Peyer's patch (tissue), 4 donors: ENCODE measurements at regions not wholly inside any gene's neighbourhood (a gene's known extent, or its start where the extent isn't known, plus 50 kb on each side); places are given as distances from the start of the nearest gene placed in this dataset.
"Not testable (repeated sequence)": the region's sequence is repeated elsewhere in the genome, so short reads cannot be mapped to it uniquely, and the experiment has no call there.

ENCODE experiments used
- DNase-seq, 3 donors: peaks; one replicate each; pipeline ENCODE4 v3.0.0-alpha.2; 2017 to 2019
- H3K27ac ChIP-seq, 4 donors: fragments of 200-600 bp; sonication (generic); one replicate each; pipeline ENCODE4 v1.5.1; 2016 to 2019
- H3K27me3 ChIP-seq, 2 donors: fragments of 200-600 bp; sonication (generic); one replicate each; pipeline ENCODE4 v1.5.1; 2019
- H3K36me3 ChIP-seq, 3 donors: fragments of 200-600 bp; sonication (generic); one replicate each; pipeline ENCODE4 v1.5.1; 2016 to 2019
- H3K4me1 ChIP-seq, 4 donors: fragments of 200-600 bp; sonication (generic); one replicate each; pipeline ENCODE4 v1.5.1; 2016 to 2019
- H3K4me3 ChIP-seq, 4 donors: fragments of 200-600 bp; sonication (generic); 1 replicate in 3 of 4; 2 replicates in 1 of 4; pipeline ENCODE4 v1.5.1; 2016 to 2019; ENCODE audit warnings: mild to moderate bottlenecking in 1 of 4
- H3K9me3 ChIP-seq, 4 donors: fragments of 200-600 bp; sonication (generic); one replicate each; pipeline ENCODE4 v1.5.1; 2016 to 2019; ENCODE audit warnings: mild to moderate bottlenecking in 1 of 4
- CTCF ChIP-seq, 6 experiments: fragments of 450-650 bp in 4 of 6; fragments of 200-600 bp in 2 of 6; sonication (generic) in 1 of 6; IDR thresholded peaks; one replicate each; pipeline ENCODE4 v1.5.1; 2017 to 2019; ENCODE audit warnings: antibody characterized with exemption in 6 of 6, mild to moderate bottlenecking in 3 of 6, moderate library complexity in 1 of 6
- POLR2A ChIP-seq, 2 donors: fragments of 450-650 bp; IDR thresholded peaks; one replicate each; pipeline ENCODE4 v1.5.1; 2017; ENCODE audit warnings: antibody characterized with exemption in 2 of 2, mild to moderate bottlenecking in 2 of 2, moderate library complexity in 2 of 2

GRCh38 chr16:13702614-13703013, 217.3 kb upstream of the ERCC4 start:
- no peaks in the 10 kb centered on the region for H3K4me1 ChIP-seq
- peaks cover 0 to 7% (median 0%) of the 10 kb centered on the region in 4 donors for H3K9me3 ChIP-seq
- no peak overlapping the region for H3K4me3 ChIP-seq
- H3K27me3 ChIP-seq: no peaks in the 10 kb centered on the region
- DNase-seq: no peak
- no peak overlapping the region for H3K27ac ChIP-seq
- H3K36me3 ChIP-seq: no peaks in the 10 kb centered on the region
- TF ChIP-seq CTCF (IDR thresholded peaks at IDR 0.05) (no peak), POLR2A (IDR thresholded peaks at IDR 0.05) (no peak)

DNA sequence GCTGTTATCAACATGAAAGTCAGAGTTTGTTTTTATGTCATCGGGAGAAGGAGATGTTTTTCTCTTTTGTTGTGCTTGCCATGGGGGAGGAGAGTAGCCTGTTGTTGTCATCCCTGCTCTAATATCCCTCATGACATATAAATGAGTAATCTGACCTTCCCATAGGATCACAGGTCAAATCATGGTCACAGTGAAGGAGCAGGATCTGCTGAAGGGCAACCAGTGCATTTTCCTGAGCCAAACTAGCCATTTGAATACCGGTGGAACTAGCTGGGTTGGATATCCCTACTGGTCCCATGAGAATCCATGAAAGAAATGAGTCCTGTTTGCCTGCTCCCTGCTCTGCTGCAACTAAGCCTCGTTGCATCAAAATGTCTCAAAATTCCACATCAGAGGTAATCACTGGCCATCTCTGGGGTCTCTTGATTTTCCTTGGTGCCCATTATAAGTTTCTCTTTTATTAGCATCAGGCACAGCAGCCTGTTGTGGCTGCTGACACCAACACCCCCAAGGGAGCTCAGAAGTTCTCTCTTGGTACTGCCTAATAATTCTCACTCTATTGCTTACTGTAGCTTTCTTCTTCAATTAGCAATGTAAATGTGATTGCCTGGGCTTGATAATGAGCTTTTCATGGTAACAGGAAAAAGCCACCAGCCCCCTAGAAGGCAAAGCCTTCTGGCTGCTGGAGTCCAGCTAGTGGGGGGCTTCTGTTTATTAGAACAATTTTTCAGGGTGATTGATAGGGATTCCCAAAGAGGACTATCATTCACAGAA, 211.4 kb upstream of the ERCC4 start:
- no peaks in the 10 kb centered on the region for H3K27me3 ChIP-seq
- H3K4me3 ChIP-seq: no peak overlapping the region
- H3K9me3 ChIP-seq: peaks cover 0 to 7% (median 0%) of the 10 kb centered on the region in 4 donors
- H3K4me1 ChIP-seq: no peaks in the 10 kb centered on the region
- no peaks in the 10 kb centered on the region for H3K36me3 ChIP-seq
- DNase-seq: no peak
- TF ChIP-seq POLR2A (IDR thresholded peaks at IDR 0.05): no peak
- no peak for TF ChIP-seq CTCF (IDR thresholded peaks at IDR 0.05)
- no peak overlapping the region for H3K27ac ChIP-seq

DNA sequence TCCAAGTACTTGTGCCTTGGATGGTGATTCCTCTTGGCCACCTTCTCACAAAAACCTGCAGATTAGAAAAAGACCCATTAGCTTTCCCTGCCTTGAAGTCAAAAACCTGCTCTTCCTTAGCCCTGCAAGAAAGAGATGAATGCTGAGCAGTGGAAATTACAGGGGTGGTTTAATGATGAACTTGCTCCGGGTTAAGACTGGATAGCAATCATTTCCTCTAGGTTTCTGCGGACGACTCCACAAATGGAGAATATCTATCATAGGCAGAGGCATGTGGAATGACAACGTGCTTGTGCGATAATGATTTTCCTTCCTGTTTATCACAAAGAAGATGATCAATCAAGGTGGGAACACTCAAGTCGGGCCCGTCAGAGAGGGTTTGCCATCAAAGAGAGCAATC, 201.2 kb upstream of the ERCC4 start:
- Histone ChIP-seq H3K4me1 (no peaks in the 10 kb centered on the region), H3K27me3 (no peaks in the 10 kb centered on the region), H3K36me3 (no peaks in the 10 kb centered on the region), H3K4me3 (no peak overlapping the region), H3K9me3 (no peaks in the 10 kb centered on the region), H3K27ac (no peak overlapping the region)
- no peak for TF ChIP-seq CTCF (IDR thresholded peaks at IDR 0.05)
- TF ChIP-seq POLR2A (IDR thresholded peaks at IDR 0.05): no peak
- DNase-seq: no peak

DNA sequence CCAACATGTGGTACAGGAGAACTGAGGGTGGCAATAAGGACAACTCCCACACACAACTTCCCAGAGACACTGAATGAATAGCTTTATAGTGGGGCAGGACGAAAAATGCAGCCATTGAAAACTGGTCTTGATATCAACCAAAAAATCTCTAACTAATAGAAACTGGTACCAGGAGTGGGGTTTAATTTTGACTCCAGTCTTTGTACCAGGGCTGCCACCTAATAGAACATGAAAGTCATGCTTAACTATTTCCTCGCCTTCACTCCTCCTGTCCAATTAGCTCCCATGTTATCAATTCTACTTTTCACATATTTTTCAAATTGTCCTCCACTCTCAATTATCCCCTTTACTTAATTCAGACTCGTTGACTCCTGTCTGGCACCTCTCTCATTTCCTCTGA, 192.0 kb upstream of the ERCC4 start:
- Histone ChIP-seq H3K4me3 (no peak overlapping the region), H3K27me3 (no peaks in the 10 kb centered on the region), H3K36me3 (no peaks in the 10 kb centered on the region), H3K9me3 (no peaks in the 10 kb centered on the region), H3K4me1 (no peaks in the 10 kb centered on the region), H3K27ac (no peak overlapping the region)
- no peak for DNase-seq
- TF ChIP-seq CTCF (IDR thresholded peaks at IDR 0.05): no peak
- no peak for TF ChIP-seq POLR2A (IDR thresholded peaks at IDR 0.05)

GRCh38 chr16:13733561-13733960, 186.4 kb upstream of the ERCC4 start:
- Histone ChIP-seq H3K27me3 (no peaks in the 10 kb centered on the region), H3K9me3 (no peaks in the 10 kb centered on the region), H3K4me1 (no peaks in the 10 kb centered on the region), H3K4me3 (no peak overlapping the region), H3K27ac (no peak overlapping the region), H3K36me3 (no peaks in the 10 kb centered on the region)
- TF ChIP-seq POLR2A (IDR thresholded peaks at IDR 0.05): no peak
- DNase-seq: no peak

GRCh38 chr16:13739621-13740373, 180.2 kb upstream of the ERCC4 start:
- not testable (repeated sequence) for H3K4me3 ChIP-seq, H3K4me1 ChIP-seq, H3K9me3 ChIP-seq, H3K27me3 ChIP-seq, H3K27ac ChIP-seq, DNase-seq, H3K36me3 ChIP-seq
